DMS53 treated with DMSO at 0.1 percent for 48 hours (cell line): ENCODE measurements at regions not wholly inside any gene's neighbourhood (a gene's known extent, or its start where the extent isn't known, plus 50 kb on each side); places are given as distances from the start of the nearest gene placed in this dataset.

Experiments
- DNase-seq: peaks from one replicate; lab custom pipeline; 2025; ENCODE audit not compliant: unreplicated experiment; lab: John Stamatoyannopoulos, UW

DNA sequence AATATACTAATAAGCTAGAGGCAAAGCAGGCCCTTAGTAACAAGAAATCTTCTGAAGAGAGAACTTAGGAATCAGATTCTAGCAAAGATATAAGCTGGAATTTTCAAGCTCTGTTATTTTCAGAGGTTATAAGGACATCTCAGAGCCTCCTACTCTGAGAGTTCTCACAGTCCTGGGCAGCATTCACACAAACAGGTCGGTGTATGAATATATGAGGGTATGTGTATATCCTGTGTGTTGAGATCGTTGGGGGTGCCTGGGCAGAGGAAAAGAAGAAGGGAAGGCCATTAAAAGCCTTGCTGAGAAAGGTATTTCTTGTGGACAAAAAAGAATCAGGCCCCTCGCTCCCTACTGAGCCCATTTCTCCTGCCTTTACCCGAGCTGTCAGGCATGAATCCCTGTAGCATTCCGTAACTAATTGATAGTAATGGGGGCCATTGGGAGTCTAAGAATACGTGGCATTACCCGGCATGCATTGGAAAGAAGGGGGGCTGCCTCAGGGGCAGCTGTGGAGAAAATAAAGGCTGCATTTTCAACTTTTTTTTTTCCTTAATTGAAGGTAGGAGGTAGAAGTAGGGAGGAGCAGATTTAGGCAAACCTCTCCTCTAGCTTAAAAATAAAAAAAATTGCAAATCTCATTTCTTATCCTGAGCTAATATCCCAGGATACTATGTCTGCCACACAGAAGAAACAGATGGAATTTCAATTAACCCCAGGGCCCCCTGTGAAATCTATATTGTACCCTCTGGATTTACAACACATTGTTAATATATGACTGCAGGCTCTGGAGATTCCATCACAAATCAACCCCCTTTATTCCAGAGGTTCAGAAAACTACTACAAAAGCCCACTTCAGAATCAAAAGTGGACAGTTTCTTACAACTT lies 103.8 kb downstream of the GTPBP8 start:
- DNase-seq: no peak

DNA sequence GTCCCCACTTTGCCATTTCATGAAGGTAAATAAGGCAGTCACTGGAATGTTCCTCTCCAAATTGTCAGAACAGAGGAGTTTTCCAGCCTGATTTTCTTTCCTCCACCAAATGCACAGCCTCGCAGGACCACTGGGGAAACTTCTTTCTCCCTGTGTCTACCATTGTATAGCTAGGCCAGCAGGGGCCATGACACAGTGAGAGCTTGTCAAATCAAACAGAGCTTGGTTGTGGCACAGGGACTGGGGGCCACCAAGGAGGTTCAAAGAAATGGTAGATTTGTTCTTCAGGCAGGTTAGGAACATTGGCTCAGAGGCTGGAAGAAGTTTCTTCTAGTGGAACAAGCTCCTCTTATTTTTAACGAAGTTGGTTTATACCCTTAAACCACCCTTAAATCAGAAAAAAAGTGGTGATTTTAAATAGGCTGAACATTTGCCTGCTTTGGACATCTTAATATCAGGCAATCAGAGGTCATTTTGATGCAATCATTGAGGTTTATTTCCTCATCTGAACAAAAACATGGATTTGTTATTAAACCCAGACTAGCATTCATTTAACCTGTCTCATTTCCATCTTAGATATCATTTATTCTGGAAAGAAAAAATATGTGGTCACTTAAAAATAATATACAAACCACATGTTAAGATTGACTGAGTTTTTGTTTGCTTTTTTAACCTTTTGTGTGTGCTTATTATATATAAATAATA lies 105.6 kb downstream of the GTPBP8 start:
- no peak for DNase-seq

DNA sequence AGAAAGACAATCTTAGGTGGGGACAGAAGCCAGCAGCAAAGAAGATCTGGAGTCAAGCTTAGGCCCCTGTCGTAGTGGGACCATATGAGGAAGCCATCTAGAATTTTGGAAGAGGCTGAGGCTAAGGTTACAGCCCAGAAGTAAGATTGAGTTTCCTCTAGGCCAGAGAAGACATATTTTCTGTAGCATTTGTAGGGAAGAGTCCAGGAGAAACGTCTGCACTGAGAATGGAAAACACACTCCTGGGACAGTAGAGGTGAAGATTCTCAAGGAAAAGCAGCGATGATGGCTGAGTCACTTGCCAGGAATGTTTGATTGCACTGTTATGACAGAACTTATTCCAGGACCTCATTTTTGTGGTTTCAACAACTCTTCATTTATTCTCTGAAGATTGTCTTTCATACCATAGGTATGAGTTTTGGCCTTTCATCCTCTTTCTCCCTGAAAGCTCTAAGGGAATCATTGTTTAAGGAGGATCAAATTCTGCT lies 107.2 kb downstream of the GTPBP8 start:
- no peak for DNase-seq

- DNase-seq: no peak
Observed at GRCh38 chr3:113100063-113100462, 109.3 kb downstream of the GTPBP8 start.

DNA sequence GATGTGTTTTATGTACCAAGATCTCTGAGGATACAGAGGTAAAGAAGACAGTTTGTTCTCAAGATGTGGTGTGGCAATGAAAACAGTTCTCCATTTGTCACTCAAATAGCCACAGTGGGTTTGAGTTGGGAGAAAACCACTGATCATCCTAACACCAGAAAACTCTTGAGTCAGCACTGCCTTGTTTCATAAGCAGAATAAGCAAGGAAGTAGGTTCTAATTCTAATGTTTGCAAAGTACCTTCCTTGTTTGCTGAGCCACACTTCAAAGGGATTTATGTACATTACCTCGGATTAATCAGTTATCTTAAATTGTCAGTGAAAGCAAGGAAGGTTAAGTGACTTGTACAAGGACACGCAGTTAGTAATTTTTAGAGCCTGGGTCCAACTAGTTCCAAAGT lies 107.8 kb upstream of the BOC start:
- DNase-seq: peak; percentile 54

GRCh38 chr3:113104357-113105092 lies 106.8 kb upstream of the BOC start:
- DNase-seq: no peak

GRCh38 chr3:113105093-113105449 lies 106.3 kb upstream of the BOC start:
- no peak for DNase-seq

- no peak for DNase-seq
Observed at GRCh38 chr3:113105966-113106660, 105.2 kb upstream of the BOC start.

GRCh38 chr3:113110267-113110666 lies 101.1 kb upstream of the BOC start:
- no peak for DNase-seq

DNA sequence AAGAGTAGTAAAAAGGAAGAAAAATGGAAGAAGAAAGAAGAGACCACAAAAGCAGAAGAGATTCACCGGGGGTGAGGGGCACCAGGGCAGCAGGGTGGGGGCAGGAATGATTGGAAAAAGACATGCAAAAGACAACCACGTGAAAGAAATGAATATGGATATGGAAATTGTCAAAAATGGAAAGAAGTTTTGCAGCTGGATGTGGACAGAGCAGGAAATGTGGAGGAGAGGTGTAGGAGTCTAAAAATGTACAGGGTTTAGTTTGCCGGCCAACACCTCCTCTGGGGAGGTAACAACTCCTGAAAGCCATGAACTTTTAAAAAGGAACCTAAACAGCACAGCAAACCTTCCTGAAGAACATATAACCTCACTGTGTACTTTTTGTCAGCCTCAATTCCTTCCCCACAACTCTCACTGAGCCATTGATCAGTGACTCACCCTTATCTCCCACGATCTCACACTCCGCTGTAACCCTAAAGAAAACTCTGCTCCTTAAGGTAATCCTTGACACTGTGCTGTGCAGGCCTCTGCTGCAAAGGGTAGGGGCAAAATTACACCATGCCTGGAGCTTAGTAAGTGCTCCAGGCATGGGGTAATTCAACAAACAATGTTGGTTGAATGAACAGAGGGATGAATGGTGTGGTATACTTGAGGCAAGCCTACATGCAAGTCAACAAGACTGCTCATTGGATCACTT lies 100.2 kb upstream of the BOC start:
- no peak for DNase-seq

- DNase-seq: no peak
Observed at GRCh38 chr3:113113361-113113760, 98.0 kb upstream of the BOC start.

- no peak for DNase-seq
Observed at GRCh38 chr3:113117511-113118234, 93.7 kb upstream of the BOC start.

DNA sequence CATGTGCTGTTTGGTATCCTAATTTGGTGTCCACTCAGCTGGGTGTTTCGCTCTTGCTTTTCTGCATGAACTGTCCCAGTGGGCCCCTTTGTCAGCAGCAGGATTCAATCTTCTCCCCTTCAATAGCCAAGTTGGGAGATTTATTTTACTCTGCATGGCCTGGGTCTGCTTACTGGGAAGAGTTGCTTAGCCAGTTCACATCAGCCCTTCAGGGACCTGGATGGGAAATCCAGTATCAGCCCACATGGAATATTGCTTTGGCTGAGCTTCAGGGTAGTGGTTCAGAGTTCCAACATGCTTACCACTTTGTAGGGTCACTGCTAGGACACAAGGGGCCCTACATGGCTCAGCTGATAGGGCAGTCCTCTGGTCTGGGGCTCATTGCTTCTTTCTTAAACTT lies 93.0 kb upstream of the BOC start:
- no peak for DNase-seq

- no peak for DNase-seq
Observed at GRCh38 chr3:113124256-113124830, 87.0 kb upstream of the BOC start.

- no peak for DNase-seq
Observed at GRCh38 chr3:113125951-113126350, 85.4 kb upstream of the BOC start.

GRCh38 chr3:113128386-113129015 lies 82.9 kb upstream of the BOC start:
- no peak for DNase-seq

- DNase-seq: no peak
Observed at GRCh38 chr3:113129168-113129567, 82.2 kb upstream of the BOC start.

GRCh38 chr3:113132571-113132996 lies 78.8 kb upstream of the BOC start:
- no peak for DNase-seq

DNA sequence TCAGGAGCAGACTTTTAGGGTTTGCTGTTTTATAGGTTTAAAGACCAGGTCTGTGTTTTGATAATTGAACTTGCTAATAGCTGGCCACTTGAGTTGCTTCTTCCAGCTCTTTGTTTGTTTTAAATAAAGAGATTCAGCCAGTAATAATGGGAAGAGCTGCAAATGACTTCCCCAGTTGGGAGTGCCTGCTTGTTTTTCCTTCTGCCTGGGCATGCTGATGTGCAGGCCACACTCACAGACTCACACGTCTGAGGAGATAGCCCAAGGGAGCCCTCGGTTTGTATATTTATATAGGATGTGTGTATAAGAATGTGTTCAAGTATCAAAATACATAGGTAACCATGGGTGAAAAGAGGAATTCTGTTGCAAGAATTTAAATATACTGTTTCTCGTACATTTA lies 78.2 kb upstream of the BOC start:
- no peak for DNase-seq
